ENCODE measurements at regions not wholly inside any gene's neighbourhood (a gene's known extent, or its start where the extent isn't known, plus 50 kb on each side); places are given as distances from the start of the nearest gene placed in this dataset.

DNA sequence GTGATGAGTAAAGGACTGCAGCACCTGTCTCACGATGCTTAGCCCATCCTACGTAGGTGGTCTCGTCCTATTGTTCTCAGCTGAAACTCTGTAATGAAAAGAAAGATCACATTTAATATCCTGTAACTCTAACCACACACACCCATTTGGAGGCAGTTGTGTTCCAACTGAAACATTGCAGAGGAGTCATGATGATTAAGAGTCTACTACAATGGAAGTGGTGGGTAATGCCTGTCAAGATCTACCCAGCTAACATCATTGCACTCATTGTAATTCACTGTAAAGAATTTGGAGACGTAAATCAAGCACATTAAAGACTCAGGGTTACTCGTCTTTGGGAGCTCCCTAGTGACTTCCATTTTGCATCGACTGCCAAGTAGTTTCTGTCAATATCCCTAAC, 106.0 kb upstream of the PTPN3 start:
- intact Hi-C loops (cut with micrococcal nuclease; ENCODE audit: unreplicated experiment), result no loop called here
- no peaks in the 10 kb centered on the region for H3K36me3 ChIP-seq (ENCODE audit: insufficient read depth, low read length)
- no peaks in the 10 kb centered on the region for H4K20me1 ChIP-seq (ENCODE audit: insufficient read depth, low read length)
- H3K9me3 ChIP-seq (ENCODE audit: low read length), result no peaks in the 10 kb centered on the region
- CTCF ChIA-PET (ENCODE audit: unreplicated experiment), result no interaction called here
- TF ChIP-seq, protein P1, sequence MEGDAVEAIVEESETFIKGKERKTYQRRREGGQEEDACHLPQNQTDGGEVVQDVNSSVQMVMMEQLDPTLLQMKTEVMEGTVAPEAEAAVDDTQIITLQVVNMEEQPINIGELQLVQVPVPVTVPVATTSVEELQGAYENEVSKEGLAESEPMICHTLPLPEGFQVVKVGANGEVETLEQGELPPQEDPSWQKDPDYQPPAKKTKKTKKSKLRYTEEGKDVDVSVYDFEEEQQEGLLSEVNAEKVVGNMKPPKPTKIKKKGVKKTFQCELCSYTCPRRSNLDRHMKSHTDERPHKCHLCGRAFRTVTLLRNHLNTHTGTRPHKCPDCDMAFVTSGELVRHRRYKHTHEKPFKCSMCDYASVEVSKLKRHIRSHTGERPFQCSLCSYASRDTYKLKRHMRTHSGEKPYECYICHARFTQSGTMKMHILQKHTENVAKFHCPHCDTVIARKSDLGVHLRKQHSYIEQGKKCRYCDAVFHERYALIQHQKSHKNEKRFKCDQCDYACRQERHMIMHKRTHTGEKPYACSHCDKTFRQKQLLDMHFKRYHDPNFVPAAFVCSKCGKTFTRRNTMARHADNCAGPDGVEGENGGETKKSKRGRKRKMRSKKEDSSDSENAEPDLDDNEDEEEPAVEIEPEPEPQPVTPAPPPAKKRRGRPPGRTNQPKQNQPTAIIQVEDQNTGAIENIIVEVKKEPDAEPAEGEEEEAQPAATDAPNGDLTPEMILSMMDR (conservative IDR thresholded peaks at IDR 0.05; ENCODE audit: low read length), result no peak
- TF ChIP-seq EZH2phosphoT487 (IDR thresholded peaks at IDR 0.05; ENCODE audit: borderline replicate concordance, low read depth, low read length), result no peak
- no peak overlapping the region for H3K27ac ChIP-seq (ENCODE audit: low read depth, low read length, poor library complexity, severe bottlenecking)
- H3K4me1 ChIP-seq (ENCODE audit: insufficient read depth, low read length, poor library complexity, severe bottlenecking), result no peaks in the 10 kb centered on the region
- H3K4me3 ChIP-seq (ENCODE audit: low read depth, low read length, poor library complexity, severe bottlenecking), result no peak overlapping the region
- no TSS peak for BruUV-seq (replicated peaks)
- no peak overlapping the region for H2AFZ ChIP-seq (ENCODE audit: low read length)
- no peaks in the 10 kb centered on the region for H3K79me2 ChIP-seq (ENCODE audit: insufficient read depth, low read depth, low read length)
- POLR2A ChIA-PET, result interaction anchor here (0.6 to 1.0 kb wide), 3 partner anchors 19 to 698 kb away, joined by 3 to 5 read pairs (median 4); no protein-coding TSS in a partner anchor
- no peak for DNase-seq (ENCODE audit: low spot score)
- H3K9me2 ChIP-seq (ENCODE audit: insufficient read depth, low read length), result no peaks in the 10 kb centered on the region
- no peak overlapping the region for H3K4me2 ChIP-seq (ENCODE audit: low read length)

DNA sequence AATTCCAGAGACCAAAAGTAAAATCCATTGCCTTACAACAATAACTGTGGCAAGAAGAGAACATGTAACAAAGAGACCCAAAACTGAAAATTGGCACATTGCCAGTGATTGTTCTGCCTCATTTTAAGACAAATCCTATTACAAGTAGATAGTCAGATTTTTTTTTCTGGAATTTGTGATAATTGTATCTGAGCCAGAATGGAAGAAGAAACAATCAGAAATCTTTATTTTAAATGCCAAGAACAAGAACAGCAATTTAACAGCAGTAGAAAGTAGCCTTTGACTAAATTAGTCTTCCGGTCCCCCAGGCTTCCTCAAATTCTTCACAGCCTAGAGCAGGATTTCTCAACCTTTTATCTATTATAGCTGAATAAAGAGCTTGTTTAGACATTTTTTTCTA, 106.7 kb upstream of the PTPN3 start:
- Histone ChIP-seq H3K27ac (ENCODE audit: low read depth, low read length, poor library complexity, severe bottlenecking) (no peak overlapping the region), H2AFZ (ENCODE audit: low read length) (no peak overlapping the region), H3K36me3 (ENCODE audit: insufficient read depth, low read length) (no peaks in the 10 kb centered on the region), H3K4me2 (ENCODE audit: low read length) (no peak overlapping the region), H3K4me1 (ENCODE audit: insufficient read depth, low read length, poor library complexity, severe bottlenecking) (no peaks in the 10 kb centered on the region), H4K20me1 (ENCODE audit: insufficient read depth, low read length) (no peaks in the 10 kb centered on the region), H3K79me2 (ENCODE audit: insufficient read depth, low read depth, low read length) (no peaks in the 10 kb centered on the region), H3K9me3 (ENCODE audit: low read length) (no peaks in the 10 kb centered on the region), H3K4me3 (ENCODE audit: low read depth, low read length, poor library complexity, severe bottlenecking) (no peak overlapping the region), H3K9me2 (ENCODE audit: insufficient read depth, low read length) (no peaks in the 10 kb centered on the region)
- intact Hi-C loops (cut with micrococcal nuclease; ENCODE audit: unreplicated experiment), result no loop called here
- no peak for TF ChIP-seq EZH2phosphoT487 (IDR thresholded peaks at IDR 0.05; ENCODE audit: borderline replicate concordance, low read depth, low read length)
- TF ChIP-seq, protein P1 (conservative IDR thresholded peaks at IDR 0.05; ENCODE audit: low read length), result no peak
- BruUV-seq (replicated peaks), result no TSS peak
- POLR2A ChIA-PET, result interaction anchor here (0.6 to 1.0 kb wide), 3 partner anchors 19 to 598 kb away, joined by 3 to 5 read pairs (median 5); no protein-coding TSS in a partner anchor
- no peak for DNase-seq (ENCODE audit: low spot score)
- CTCF ChIA-PET (ENCODE audit: unreplicated experiment), result no interaction called here

DNA sequence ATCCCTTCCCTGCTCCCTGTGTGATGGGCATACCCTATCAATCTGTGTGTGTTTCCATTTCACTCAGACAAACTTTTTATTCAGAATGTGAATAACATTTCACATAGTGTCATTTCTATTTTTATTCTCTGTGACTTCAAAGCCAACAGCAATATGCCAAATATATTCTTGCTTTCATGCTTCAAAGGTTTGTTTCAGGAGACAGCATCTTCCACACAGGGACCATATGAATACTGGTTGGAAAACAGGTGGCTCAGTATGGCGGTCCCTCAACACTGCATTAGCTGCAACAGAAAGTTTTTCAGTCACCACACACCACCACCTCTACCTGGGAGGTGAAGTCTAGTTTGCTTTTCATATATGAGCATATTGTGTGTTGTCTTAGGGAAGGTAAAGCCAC, 111.0 kb upstream of the PTPN3 start:
- Histone ChIP-seq H3K4me3 (ENCODE audit: low read depth, low read length, poor library complexity, severe bottlenecking) (no peak overlapping the region), H3K9me3 (ENCODE audit: low read length) (no peaks in the 10 kb centered on the region), H3K9me2 (ENCODE audit: insufficient read depth, low read length) (no peaks in the 10 kb centered on the region), H3K27ac (ENCODE audit: low read depth, low read length, poor library complexity, severe bottlenecking) (no peak overlapping the region), H3K36me3 (ENCODE audit: insufficient read depth, low read length) (no peaks in the 10 kb centered on the region), H4K20me1 (ENCODE audit: insufficient read depth, low read length) (no peaks in the 10 kb centered on the region), H3K4me2 (ENCODE audit: low read length) (no peak overlapping the region), H3K79me2 (ENCODE audit: insufficient read depth, low read depth, low read length) (no peaks in the 10 kb centered on the region), H2AFZ (ENCODE audit: low read length) (no peak overlapping the region), H3K4me1 (ENCODE audit: insufficient read depth, low read length, poor library complexity, severe bottlenecking) (no peaks in the 10 kb centered on the region)
- POLR2A ChIA-PET, result interaction anchor here (0.6 kb wide), 1 partner anchor 75 kb away, joined by 3 read pairs; no protein-coding TSS in a partner anchor
- no TSS peak for BruUV-seq (replicated peaks)
- CTCF ChIA-PET (ENCODE audit: unreplicated experiment), result no interaction called here
- TF ChIP-seq, protein P1 (conservative IDR thresholded peaks at IDR 0.05; ENCODE audit: low read length), result no peak
- no peak for TF ChIP-seq EZH2phosphoT487 (IDR thresholded peaks at IDR 0.05; ENCODE audit: borderline replicate concordance, low read depth, low read length)
- intact Hi-C loops (cut with micrococcal nuclease; ENCODE audit: unreplicated experiment), result no loop called here
- DNase-seq (ENCODE audit: low spot score), result no peak
